Peyer's patch (tissue), 4 donors: ENCODE measurements at regions not wholly inside any gene's neighbourhood (a gene's known extent, or its start where the extent isn't known, plus 50 kb on each side); places are given as distances from the start of the nearest gene placed in this dataset.

Experiments used
- DNase-seq, 3 donors: peaks; one replicate each; pipeline ENCODE4 v3.0.0-alpha.2; 2017 to 2019
- H3K27ac ChIP-seq, 4 donors: fragments of 200-600 bp; sonication (generic); one replicate each; pipeline ENCODE4 v1.5.1; 2016 to 2019
- H3K27me3 ChIP-seq, 2 donors: fragments of 200-600 bp; sonication (generic); one replicate each; pipeline ENCODE4 v1.5.1; 2019
- H3K36me3 ChIP-seq, 3 donors: fragments of 200-600 bp; sonication (generic); one replicate each; pipeline ENCODE4 v1.5.1; 2016 to 2019
- H3K4me1 ChIP-seq, 4 donors: fragments of 200-600 bp; sonication (generic); one replicate each; pipeline ENCODE4 v1.5.1; 2016 to 2019
- H3K4me3 ChIP-seq, 4 donors: fragments of 200-600 bp; sonication (generic); 1 replicate in 3 of 4; 2 replicates in 1 of 4; pipeline ENCODE4 v1.5.1; 2016 to 2019; ENCODE audit warnings: mild to moderate bottlenecking in 1 of 4
- H3K9me3 ChIP-seq, 4 donors: fragments of 200-600 bp; sonication (generic); one replicate each; pipeline ENCODE4 v1.5.1; 2016 to 2019; ENCODE audit warnings: mild to moderate bottlenecking in 1 of 4
- POLR2A ChIP-seq, 2 donors: fragments of 450-650 bp; IDR thresholded peaks; one replicate each; pipeline ENCODE4 v1.5.1; 2017; ENCODE audit warnings: antibody characterized with exemption in 2 of 2, mild to moderate bottlenecking in 2 of 2, moderate library complexity in 2 of 2
- TF ChIP-seq, protein P1 (sequence below), 6 experiments: fragments of 450-650 bp in 4 of 6; fragments of 200-600 bp in 2 of 6; sonication (generic) in 1 of 6; IDR thresholded peaks; one replicate each; pipeline ENCODE4 v1.5.1; 2017 to 2019; ENCODE audit warnings: antibody characterized with exemption in 6 of 6, mild to moderate bottlenecking in 3 of 6, moderate library complexity in 1 of 6

DNA sequence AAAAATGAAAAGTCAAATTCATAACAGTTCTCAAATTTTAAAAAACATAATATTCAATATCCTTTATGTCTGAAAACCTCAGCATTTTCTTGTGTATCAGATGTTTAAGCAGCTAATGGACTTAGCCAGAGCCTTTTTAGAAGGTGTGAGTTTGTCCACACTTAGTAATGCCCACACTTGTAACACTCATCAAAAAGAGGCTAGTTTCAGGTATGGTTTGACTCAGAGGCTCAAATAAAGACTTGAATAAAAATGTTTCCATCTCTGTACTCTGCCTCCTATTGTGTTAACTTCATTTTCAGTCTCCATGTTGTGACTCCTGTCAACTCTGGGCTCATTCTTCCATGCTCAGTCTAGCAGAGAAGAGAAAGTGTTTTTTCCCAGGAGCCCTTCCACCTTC is 311.6 kb downstream of the IRS1 start:
- Histone ChIP-seq H3K27ac (no peak overlapping the region), H3K4me3 (no peak overlapping the region), H3K9me3 (no peaks in the 10 kb centered on the region), H3K36me3 (no peaks in the 10 kb centered on the region), H3K27me3 (no peaks in the 10 kb centered on the region), H3K4me1 (no peaks in the 10 kb centered on the region)
- no peak for DNase-seq
- no peak for TF ChIP-seq POLR2A (IDR thresholded peaks at IDR 0.05)
- TF ChIP-seq, protein P1, sequence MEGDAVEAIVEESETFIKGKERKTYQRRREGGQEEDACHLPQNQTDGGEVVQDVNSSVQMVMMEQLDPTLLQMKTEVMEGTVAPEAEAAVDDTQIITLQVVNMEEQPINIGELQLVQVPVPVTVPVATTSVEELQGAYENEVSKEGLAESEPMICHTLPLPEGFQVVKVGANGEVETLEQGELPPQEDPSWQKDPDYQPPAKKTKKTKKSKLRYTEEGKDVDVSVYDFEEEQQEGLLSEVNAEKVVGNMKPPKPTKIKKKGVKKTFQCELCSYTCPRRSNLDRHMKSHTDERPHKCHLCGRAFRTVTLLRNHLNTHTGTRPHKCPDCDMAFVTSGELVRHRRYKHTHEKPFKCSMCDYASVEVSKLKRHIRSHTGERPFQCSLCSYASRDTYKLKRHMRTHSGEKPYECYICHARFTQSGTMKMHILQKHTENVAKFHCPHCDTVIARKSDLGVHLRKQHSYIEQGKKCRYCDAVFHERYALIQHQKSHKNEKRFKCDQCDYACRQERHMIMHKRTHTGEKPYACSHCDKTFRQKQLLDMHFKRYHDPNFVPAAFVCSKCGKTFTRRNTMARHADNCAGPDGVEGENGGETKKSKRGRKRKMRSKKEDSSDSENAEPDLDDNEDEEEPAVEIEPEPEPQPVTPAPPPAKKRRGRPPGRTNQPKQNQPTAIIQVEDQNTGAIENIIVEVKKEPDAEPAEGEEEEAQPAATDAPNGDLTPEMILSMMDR (IDR thresholded peaks at IDR 0.05), result no peak

DNA sequence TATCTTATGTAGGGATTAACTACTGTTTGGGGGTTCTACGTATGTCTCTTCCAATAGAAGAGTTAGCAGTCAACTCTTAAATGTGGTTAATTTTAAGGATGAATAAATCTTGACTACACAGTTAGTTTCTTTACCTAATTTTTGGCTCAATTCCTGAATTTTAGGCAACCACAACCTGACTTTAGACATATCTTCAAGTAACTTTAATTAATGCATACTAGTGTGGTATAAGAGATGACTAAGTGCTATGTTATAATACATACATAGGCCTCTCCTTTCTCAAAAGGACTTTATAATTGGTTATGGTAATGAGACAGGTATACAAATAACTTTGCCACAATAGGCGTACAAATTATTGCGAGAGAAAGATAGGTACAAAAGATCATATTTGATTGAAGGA is 312.0 kb downstream of the IRS1 start:
- Histone ChIP-seq H3K4me1 (no peaks in the 10 kb centered on the region), H3K9me3 (no peaks in the 10 kb centered on the region), H3K27ac (no peak overlapping the region), H3K36me3 (no peaks in the 10 kb centered on the region), H3K27me3 (no peaks in the 10 kb centered on the region), H3K4me3 (no peak overlapping the region)
- TF ChIP-seq POLR2A (IDR thresholded peaks at IDR 0.05), result no peak
- TF ChIP-seq, protein P1 (IDR thresholded peaks at IDR 0.05), result no peak
- no peak for DNase-seq

GRCh38 chr2:226483745-226484619 is 315.6 kb downstream of the IRS1 start:
- Histone ChIP-seq H3K9me3 (no peaks in the 10 kb centered on the region), H3K27ac (no peak overlapping the region), H3K27me3 (no peaks in the 10 kb centered on the region), H3K4me1 (peaks cover 0 to 1% (median 0%) of the 10 kb centered on the region in 4 donors), H3K4me3 (no peak overlapping the region), H3K36me3 (no peaks in the 10 kb centered on the region)
- DNase-seq, result no peak
- TF ChIP-seq, protein P1 (IDR thresholded peaks at IDR 0.05), result no peak

GRCh38 chr2:226483143-226483542 is 316.5 kb downstream of the IRS1 start:
- no peak for DNase-seq
- no peak overlapping the region for H3K27ac ChIP-seq
- no peak overlapping the region for H3K4me3 ChIP-seq
- no peaks in the 10 kb centered on the region for H3K27me3 ChIP-seq
- no peaks in the 10 kb centered on the region for H3K9me3 ChIP-seq
- no peak for TF ChIP-seq POLR2A (IDR thresholded peaks at IDR 0.05)
- TF ChIP-seq, protein P1 (IDR thresholded peaks at IDR 0.05), result no peak
- no peaks in the 10 kb centered on the region for H3K36me3 ChIP-seq
- peaks cover 0 to 9% (median 0%) of the 10 kb centered on the region in 4 donors for H3K4me1 ChIP-seq

DNA sequence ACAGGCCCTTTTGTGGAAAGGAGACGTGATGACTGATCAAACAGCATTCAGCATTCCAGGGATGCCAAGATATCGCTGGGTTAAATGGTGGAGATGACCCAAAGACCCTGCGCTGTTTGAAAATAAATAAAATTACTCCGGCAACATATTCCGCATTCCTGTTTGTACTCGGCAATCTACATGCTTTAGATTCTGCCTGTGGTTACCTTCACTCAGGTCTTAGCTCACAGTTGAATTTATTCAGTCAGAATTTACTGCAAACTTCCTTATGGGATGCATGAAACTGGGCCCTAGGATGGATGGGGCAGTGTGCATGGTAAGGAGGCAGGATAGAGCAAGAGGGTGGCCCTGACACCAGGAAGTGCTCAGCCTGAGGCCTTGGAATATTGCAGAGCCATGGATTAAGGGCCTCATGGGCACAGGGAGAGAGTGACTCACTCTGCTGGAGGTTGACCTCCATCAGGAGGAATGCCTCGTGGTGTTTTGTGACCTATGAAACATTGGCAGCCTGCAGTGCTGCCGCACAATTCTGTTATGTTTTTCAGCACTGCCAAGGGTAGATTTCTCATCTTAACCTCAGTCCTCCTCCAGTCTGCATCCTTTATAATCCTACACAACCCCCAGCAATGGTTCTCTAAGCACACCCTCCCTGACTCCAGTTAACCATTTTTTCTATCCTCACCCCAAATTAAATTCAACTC is 321.4 kb downstream of the IRS1 start:
- H3K36me3 ChIP-seq, result no peaks in the 10 kb centered on the region
- TF ChIP-seq, protein P1 (IDR thresholded peaks at IDR 0.05), result no peak
- no peak for TF ChIP-seq POLR2A (IDR thresholded peaks at IDR 0.05)
- no peak overlapping the region for H3K4me3 ChIP-seq
- H3K27ac ChIP-seq, result peak overlapping the region in 3 of 4 donors; percentile 28 to 57 (median 41)
- DNase-seq, result peak in 2 of 3 donors; percentile 51 to 85
- no peaks in the 10 kb centered on the region for H3K9me3 ChIP-seq
- H3K4me1 ChIP-seq, result peaks cover 0 to 9% (median 0%) of the 10 kb centered on the region in 4 donors
- no peaks in the 10 kb centered on the region for H3K27me3 ChIP-seq
